Left lung (tissue), 4 donors: ENCODE measurements at regions not wholly inside any gene's neighbourhood (a gene's known extent, or its start where the extent isn't known, plus 50 kb on each side); places are given as distances from the start of the nearest gene placed in this dataset.

ENCODE experiments used
- ATAC-seq: fragments of 200-7000 bp; cut with Tn5 transposase; one replicate; pipeline ENCODE4 v1.9.1; 2020; ENCODE audit warnings: moderate library complexity
- DNase-seq, 4 donors: peaks; one replicate each; pipeline ENCODE4 v3.0.0-alpha.2; 2013 to 2020
- H3K27ac ChIP-seq, 2 donors: fragments of 200-600 bp; sonication (generic) in 1 of 2; one replicate each; pipeline versions ENCODE4 v1.5.0 to v1.8.0; 2020 to 2021
- H3K27me3 ChIP-seq, 2 donors: fragments of 200-600 bp; sonication (generic) in 1 of 2; one replicate each; pipeline versions ENCODE4 v1.5.0 to v1.8.0; 2020 to 2021
- H3K36me3 ChIP-seq, 2 donors: fragments of 200-600 bp; sonication (generic) in 1 of 2; one replicate each; pipeline versions ENCODE4 v1.5.0 to v1.8.0; 2020 to 2021
- H3K4me1 ChIP-seq, 2 donors: fragments of 200-600 bp; one replicate each; pipeline ENCODE4 v1.8.0; 2021
- H3K4me3 ChIP-seq, 2 donors: fragments of 200-600 bp; sonication (generic) in 1 of 2; one replicate each; pipeline versions ENCODE4 v1.5.0 to v1.8.0; 2020 to 2021; ENCODE audit warnings: mild to moderate bottlenecking in 1 of 2
- H3K9me3 ChIP-seq, 2 donors: fragments of 200-600 bp; sonication (generic) in 1 of 2; one replicate each; pipeline versions ENCODE4 v1.5.0 to v1.8.0; 2020 to 2021
- intact Hi-C, 2 donors: fragments of 100-400 bp; cut with DNase I; formaldehyde crosslinking; loops; one replicate each; pipeline versions ENCODE4 v1.11.2 to v1.14.2; 2022
- TF ChIP-seq, protein P1 (sequence below), 2 donors: fragments of 200-600 bp; sonication (generic) in 1 of 2; IDR thresholded peaks; one replicate each; pipeline versions ENCODE4 v1.5.0 to v1.8.0; 2021; ENCODE audit warnings: antibody characterized with exemption in 2 of 2
- donor health status: DM: no; HTN: yes; CAD: no.
- donor health status: DM: no; HTN: no; CAD: no.

DNA sequence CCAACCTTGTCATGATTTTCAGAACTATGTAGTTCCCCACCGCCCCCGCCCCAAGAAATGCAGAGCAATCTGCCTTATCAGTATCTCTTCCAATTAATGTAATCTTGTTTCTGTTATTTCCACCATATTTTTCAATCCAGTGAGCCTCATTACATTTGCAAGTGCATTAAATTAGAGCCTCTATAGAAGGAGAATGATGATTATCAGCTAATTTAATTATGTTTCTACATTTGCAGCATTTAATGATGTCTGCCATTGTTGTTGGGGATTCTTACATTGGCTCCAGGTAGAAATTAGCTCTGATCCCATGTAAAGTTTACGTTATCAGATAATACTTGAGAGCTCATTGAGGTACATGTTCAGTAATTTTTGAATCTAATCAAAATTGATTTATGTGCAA lies 707.0 kb upstream of the RBFOX1 start:
- Histone ChIP-seq H3K4me1 (no peaks in the 10 kb centered on the region), H3K36me3 (no peaks in the 10 kb centered on the region), H3K27me3 (no peaks in the 10 kb centered on the region), H3K4me3 (no peak overlapping the region), H3K27ac (no peak overlapping the region), H3K9me3 (no peaks in the 10 kb centered on the region)
- ATAC-seq, result no peak
- intact Hi-C loops, result no loop called here
- TF ChIP-seq, protein P1, sequence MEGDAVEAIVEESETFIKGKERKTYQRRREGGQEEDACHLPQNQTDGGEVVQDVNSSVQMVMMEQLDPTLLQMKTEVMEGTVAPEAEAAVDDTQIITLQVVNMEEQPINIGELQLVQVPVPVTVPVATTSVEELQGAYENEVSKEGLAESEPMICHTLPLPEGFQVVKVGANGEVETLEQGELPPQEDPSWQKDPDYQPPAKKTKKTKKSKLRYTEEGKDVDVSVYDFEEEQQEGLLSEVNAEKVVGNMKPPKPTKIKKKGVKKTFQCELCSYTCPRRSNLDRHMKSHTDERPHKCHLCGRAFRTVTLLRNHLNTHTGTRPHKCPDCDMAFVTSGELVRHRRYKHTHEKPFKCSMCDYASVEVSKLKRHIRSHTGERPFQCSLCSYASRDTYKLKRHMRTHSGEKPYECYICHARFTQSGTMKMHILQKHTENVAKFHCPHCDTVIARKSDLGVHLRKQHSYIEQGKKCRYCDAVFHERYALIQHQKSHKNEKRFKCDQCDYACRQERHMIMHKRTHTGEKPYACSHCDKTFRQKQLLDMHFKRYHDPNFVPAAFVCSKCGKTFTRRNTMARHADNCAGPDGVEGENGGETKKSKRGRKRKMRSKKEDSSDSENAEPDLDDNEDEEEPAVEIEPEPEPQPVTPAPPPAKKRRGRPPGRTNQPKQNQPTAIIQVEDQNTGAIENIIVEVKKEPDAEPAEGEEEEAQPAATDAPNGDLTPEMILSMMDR (IDR thresholded peaks at IDR 0.05), result no peak
- no peak for DNase-seq

DNA sequence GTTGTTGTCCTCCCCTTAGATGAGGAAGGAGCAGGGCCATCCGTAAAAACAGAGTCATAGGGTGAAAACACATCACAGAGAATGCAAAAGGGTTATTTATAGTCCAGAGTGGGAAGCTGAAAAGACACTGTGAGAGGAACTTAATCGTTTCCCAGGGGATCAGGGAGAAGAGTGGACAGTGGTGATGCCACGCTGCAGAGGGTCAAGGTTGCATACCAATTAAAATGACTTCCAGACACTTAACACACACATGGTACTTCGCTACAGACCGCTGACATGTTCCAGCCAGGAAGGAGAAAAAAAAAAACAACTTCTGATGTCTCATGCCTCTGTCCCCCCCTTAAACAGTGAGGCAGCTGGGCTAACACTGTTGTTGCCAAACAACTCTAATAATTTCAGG lies 713.8 kb upstream of the RBFOX1 start:
- Histone ChIP-seq H3K27me3 (no peaks in the 10 kb centered on the region), H3K4me3 (no peak overlapping the region), H3K9me3 (peaks cover 0 to 6% of the 10 kb centered on the region in 2 donors), H3K27ac (no peak overlapping the region), H3K36me3 (no peaks in the 10 kb centered on the region), H3K4me1 (no peaks in the 10 kb centered on the region)
- no peak for ATAC-seq
- intact Hi-C loops, result no loop called here
- no peak for DNase-seq
- TF ChIP-seq, protein P1 (IDR thresholded peaks at IDR 0.05), result no peak

DNA sequence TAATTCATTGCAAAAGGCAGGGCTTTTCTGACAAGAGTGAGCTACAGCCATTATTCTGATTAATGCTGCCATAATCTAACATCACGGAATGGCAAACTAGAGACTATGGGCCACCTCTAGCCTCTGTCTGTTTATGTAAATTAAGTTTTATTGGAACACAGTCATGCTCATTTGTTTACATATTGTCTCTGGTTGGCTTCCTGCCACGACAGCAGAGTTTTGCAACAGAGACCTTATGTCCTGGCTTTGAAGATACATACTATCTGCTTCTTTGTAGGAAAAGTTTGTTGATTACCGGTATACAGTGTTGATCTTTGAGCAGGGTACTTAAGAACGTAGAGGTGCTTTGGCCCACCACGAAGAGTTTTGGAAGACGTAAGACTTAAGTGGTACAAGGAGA lies 715.9 kb upstream of the RBFOX1 start:
- TF ChIP-seq, protein P1 (IDR thresholded peaks at IDR 0.05), result no peak

DNA sequence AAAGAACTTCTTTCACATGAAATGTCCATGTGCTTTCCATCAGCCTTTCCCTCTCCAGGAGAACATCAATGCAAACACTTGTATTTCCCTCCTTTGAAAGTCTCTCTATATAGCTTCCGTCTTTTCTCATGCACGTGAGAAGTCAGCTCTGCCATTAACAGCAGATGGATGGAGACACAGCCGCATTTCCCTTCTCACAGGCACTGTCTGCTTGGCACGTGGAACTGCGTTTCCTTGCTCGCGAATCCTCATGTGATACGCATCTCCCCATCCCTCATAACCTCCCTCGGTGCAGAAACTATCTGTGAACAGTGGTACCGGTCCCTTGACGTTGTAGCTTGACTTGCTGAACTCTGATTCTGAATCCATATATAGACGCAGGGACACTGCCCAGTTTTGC lies 717.0 kb upstream of the RBFOX1 start:
- Histone ChIP-seq H3K9me3 (peaks cover 0 to 6% of the 10 kb centered on the region in 2 donors), H3K4me1 (no peaks in the 10 kb centered on the region), H3K4me3 (no peak overlapping the region), H3K27ac (no peak overlapping the region), H3K27me3 (no peaks in the 10 kb centered on the region), H3K36me3 (no peaks in the 10 kb centered on the region)
- intact Hi-C loops, result no loop called here
- TF ChIP-seq, protein P1 (IDR thresholded peaks at IDR 0.05), result no peak
- DNase-seq (no peak), ATAC-seq (no peak)

More for the DNA sequence above, 715.9 kb upstream of the RBFOX1 start:
- Histone ChIP-seq H3K36me3 (no peaks in the 10 kb centered on the region), H3K27me3 (no peaks in the 10 kb centered on the region), H3K4me1 (no peaks in the 10 kb centered on the region), H3K9me3 (peaks cover 0 to 6% of the 10 kb centered on the region in 2 donors), H3K27ac (no peak overlapping the region), H3K4me3 (no peak overlapping the region)
- no peak for DNase-seq
- no peak for ATAC-seq
- intact Hi-C loops, result no loop called here

DNA sequence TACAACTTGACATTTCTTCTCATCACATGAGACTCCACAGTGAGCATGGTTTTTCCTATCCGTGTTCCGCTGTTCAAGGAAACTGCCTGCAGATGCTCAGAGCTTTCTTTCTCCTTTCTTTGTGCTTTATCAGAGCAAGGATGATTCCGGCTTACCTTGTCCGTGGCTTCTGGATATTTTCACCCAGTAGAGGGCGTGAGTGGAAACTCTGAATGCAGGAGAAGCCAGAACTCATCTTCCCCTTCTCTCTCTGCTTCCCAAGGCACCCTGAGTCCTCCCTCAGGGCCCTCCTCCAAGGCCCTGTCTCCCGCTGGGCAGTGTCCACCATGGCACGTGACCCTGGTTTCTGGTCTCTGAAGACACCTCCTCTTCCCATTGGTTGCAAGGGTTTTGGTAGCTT lies 721.1 kb upstream of the RBFOX1 start:
- Histone ChIP-seq H3K4me1 (no peaks in the 10 kb centered on the region), H3K4me3 (no peak overlapping the region), H3K27ac (no peak overlapping the region), H3K9me3 (no peaks in the 10 kb centered on the region), H3K36me3 (no peaks in the 10 kb centered on the region), H3K27me3 (no peaks in the 10 kb centered on the region)
- no peak for DNase-seq
- no peak for ATAC-seq
- TF ChIP-seq, protein P1 (IDR thresholded peaks at IDR 0.05), result no peak
- intact Hi-C loops, result no loop called here
